ENCODE measurements at regions not wholly inside any gene's neighbourhood (a gene's known extent, or its start where the extent isn't known, plus 50 kb on each side); places are given as distances from the start of the nearest gene placed in this dataset.
"Not testable (repeated sequence)": the region's sequence is repeated elsewhere in the genome, so short reads cannot be mapped to it uniquely, and the experiment has no call there.

DNA sequence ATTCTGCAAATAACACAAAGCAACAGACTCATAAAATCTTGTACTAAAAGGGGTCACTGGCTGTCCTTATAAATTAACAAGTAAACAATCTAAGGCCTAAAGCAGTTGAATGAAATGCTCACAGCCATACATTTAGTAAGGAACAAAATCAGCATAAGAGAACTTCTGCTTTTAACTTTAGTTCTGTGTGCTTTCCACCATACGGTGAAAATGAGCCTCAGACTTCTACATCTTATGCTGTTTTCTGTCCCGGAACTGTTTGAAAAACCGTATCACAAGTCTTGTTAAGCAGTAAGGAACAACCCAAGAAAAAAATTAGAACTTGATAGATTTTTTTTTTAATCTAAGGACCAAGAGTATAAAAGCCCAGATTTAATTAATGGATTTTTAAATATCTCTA, 549.1 kb upstream of the MIR17HG start:
- no peak for DNase-seq

DNA sequence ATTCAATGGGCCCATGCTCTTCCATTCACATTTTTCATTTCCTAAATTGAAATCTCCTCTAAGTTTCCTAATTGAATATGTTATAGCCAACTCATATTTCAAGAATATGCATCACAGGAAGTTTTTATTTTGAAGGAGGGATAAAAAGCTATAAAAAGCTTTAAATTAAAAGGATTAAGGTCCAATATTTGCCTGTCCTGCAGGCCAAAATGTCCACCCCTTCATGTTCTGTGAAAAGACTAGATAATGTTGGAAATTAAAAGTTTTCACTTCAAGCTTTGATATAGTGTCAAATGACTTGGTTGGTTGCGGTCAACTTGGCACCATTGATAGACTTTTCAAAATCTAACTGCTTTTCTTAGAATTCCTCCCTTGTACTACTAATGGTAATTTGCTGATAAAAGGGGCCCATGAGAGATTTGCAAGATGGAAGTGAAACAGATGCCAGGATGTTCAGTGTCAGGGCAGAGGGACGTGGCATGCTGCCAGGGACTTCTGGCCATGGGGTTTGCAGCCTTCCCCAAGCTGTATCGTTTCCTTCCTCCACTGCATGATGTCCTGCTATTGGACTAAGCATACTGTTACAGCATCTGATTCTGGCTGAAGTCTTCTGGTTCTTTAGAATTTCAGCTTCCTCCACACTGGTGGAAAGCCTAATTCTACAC, 547.3 kb upstream of the MIR17HG start:
- DNase-seq: peak; percentile 78

GRCh38 chr13:90801621-90802020, 545.9 kb upstream of the MIR17HG start:
- DNase-seq: no peak

DNA sequence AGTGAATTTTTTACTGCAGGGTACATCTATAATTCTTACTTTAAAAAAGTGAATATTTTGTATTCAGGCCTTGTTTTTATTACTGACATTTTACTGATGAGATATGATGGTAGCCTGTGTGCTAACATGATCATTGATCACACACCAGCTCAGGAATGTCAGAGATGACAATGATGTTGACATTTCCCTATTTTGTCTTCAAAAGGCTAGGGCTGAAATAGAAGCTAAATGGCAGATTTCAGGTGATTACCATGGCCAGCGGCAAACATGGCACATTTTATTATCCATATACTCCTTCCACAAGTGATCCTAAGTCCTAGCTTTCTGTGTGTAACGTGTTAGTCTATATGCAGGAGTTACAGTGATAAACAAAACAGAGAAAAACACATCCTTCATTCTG, 544.3 kb upstream of the MIR17HG start:
- no peak for DNase-seq

GRCh38 chr13:90806016-90806615, 541.4 kb upstream of the MIR17HG start:
- no peak for DNase-seq

DNA sequence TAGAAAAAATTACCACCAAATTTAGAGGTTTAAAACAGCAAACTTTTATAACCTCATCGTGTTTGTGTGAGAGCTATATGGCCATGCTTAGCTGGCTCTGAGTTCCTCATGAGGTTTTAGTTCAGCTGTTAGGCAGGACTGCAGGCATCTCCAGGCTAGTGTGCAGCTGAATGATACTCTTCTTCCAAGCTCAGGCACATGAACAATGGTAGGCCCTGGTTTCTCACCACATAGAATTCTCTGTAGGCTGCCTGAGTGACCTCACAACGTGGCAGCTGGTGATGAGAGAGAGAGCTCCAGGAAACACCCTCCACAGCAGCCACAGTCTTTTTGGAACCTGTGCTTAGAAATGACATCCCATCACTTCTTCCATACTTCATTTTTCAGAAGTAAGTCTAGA, 540.6 kb upstream of the MIR17HG start:
- no peak for DNase-seq

- no peak for DNase-seq
Observed at GRCh38 chr13:90808838-90809237, 538.6 kb upstream of the MIR17HG start.

- no peak for DNase-seq
Observed at GRCh38 chr13:90824032-90824431, 523.5 kb upstream of the MIR17HG start.

- DNase-seq: no peak
Observed at GRCh38 chr13:90826688-90827087, 520.8 kb upstream of the MIR17HG start.

GRCh38 chr13:90830782-90831181, 516.7 kb upstream of the MIR17HG start:
- no peak for DNase-seq

- DNase-seq: no peak
Observed at GRCh38 chr13:90833951-90834350, 513.5 kb upstream of the MIR17HG start.

DNA sequence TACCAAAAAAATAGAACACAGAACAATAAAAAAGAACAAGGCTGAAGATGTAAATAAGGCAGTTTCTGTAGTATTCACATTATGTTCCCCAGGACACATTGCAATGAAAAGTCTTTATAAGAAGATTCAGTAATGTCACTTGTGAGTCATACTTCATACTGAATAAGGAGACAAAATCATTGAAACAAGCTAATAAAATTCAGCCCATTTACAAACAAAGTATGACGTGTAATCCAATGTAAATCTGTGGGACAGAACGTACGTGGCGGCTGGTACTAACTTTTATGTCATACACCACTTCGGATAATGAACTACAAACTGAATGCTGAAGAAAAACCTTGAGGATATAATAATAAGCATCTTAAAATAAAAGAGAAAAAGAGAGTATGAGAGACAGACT, 512.8 kb upstream of the MIR17HG start:
- DNase-seq: no peak

- no peak for DNase-seq
Observed at GRCh38 chr13:90835826-90836225, 511.7 kb upstream of the MIR17HG start.

- no peak for DNase-seq
Observed at GRCh38 chr13:90838317-90838960, 509.0 kb upstream of the MIR17HG start.

GRCh38 chr13:90839061-90839460, 508.4 kb upstream of the MIR17HG start:
- no peak for DNase-seq

GRCh38 chr13:90846936-90847335, 500.6 kb upstream of the MIR17HG start:
- no peak for DNase-seq

DNA sequence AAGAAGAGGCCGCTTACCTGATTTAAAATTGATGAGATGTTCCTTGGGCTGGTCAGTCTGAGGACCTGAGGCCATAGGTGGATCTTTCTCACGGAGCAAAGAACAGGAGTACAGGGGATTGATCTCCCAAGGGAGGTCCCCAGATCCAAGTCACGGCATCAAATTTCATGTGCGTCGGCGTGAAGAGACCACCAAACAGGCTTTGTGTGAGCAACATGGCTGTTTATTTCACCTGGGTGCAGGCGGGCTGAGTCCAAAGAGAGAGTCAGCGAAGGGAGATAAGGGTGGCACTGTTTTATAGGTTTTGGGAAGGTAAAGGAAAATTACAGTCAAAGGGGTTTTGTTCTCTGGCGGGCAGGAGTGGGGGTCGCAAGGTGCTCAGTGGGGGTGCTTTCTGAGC, 493.8 kb upstream of the MIR17HG start:
- DNase-seq: not testable (repeated sequence)

DNA sequence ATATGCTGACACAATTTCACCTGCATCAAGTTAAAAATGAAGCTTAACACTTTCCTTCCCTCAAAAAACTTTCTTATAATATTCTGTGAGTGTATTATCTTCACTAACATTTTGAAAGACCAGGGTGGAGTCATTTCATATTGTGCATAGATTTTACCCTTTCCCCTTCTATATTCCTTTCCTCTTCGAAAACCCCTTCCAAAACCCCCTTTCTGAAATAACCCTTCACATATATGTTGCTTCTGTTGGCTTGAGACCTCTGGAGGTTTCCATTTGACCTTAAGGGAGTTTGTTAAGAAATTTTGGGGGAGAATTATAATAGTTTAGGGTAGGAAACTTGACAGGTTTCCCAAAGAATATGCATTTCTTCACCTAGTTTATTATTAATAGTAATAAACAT, 489.6 kb upstream of the MIR17HG start:
- no peak for DNase-seq

- no peak for DNase-seq
Observed at GRCh38 chr13:90866006-90866405, 481.5 kb upstream of the MIR17HG start.

DNA sequence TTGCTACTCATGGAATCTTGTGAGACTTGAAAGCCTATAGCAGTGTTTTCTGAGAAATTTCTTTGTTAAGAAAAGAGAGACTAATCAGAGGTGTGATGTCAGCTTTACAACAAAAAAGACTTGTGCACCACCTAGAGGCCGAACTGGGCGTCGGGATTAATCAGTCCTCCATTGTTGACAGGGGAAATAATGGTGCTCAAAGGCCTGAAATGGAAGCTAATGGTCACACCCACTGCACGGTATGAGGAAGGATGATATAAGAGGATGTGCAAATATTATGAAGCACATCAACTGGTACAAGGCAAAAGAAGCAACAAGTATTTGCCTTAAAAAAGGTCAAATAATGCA, 480.2 kb upstream of the MIR17HG start:
- DNase-seq: peak; percentile 50

DNA sequence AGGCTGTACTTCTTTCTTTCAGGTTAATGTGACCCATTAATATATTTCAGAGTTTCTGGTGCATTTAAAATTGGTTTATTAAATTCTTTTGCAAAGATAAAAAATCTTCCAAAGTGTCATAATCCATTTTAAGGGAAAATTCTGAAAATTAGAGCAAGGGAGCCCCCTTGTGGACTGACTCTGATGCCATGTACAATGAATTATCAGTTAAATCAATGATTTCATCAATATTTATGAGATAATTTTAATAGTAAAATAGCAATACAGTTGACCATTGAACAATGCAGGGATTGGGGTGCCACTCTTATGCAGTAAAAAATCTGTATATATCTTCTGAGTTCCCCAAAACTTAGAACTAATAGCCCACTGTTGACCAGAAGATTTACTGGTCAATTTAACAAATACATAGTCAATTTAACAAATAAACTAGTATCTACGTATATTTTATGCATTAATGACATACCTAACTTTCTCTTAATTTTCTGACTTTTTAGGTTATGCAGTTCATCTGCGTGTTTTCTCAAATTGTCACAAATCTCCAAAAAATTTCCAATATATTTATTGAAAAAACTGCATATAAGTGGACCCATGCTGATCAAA, 479.1 kb upstream of the MIR17HG start:
- no peak for DNase-seq

DNA sequence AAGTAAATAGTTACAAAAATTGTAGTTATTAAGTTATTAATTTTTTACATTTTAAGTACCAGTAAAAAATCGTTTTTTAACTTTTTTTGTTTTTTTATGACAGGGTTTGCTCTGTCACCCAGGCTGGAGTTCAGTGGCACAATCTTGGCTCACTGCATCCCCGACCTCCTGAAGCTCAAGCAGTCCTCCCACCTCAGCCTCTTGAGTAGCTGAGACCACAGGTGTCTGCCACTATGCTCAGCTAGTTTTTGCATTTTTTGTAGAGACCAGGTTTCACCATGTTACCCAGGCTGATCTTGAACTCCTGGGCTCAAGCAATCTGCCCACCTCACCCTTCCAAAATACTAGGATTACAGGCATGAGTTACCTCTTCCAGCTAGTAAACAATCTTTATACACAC, 477.9 kb upstream of the MIR17HG start:
- no peak for DNase-seq

DNA sequence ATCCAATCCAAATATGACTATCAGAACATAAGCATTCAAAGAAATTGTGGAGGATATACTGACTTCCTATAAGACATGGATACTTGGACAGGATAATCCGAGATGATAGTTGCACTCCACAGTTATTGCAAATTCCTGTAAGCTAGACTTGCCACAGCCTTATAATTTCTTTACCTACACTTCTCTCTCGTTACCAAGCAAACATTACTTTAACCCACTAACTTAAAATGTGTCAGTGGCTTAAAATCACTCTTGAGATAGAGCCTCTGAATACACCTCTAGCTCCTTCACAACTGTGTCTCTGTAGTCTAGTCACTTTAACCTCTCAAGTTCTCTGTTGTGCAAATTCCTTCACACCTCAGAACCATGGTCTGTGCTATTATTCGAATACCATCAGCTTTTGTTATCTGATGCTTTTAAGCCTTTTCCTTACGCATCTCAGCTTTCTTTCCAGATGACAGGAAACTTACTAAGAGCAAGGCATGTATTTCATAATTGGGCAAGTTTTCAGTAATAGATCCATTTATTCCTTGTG, 474.9 kb upstream of the MIR17HG start:
- no peak for DNase-seq

GRCh38 chr13:90880790-90881189, 466.7 kb upstream of the MIR17HG start:
- no peak for DNase-seq
